GM21515 (cell line): ENCODE measurements at regions not wholly inside any gene's neighbourhood (a gene's known extent, or its start where the extent isn't known, plus 50 kb on each side); places are given as distances from the start of the nearest gene placed in this dataset.

Experiments
- ATAC-seq: cut with Tn5 transposase; IDR thresholded peaks from one replicate; pipeline ENCODE4 v1.9.1; 2021; ENCODE audit not compliant: unreplicated experiment

GRCh38 chr10:121290674-121291073, 307.6 kb downstream of the FGFR2 start:
- no peak for ATAC-seq

GRCh38 chr10:121291376-121291775, 306.9 kb downstream of the FGFR2 start:
- ATAC-seq: no peak

- ATAC-seq: no peak
Measured at GRCh38 chr10:121291823-121292222, 306.4 kb downstream of the FGFR2 start.

- no peak for ATAC-seq
Measured at GRCh38 chr10:121292321-121292720, 305.9 kb downstream of the FGFR2 start.

GRCh38 chr10:121293110-121293509, 305.1 kb downstream of the FGFR2 start:
- ATAC-seq: no peak

- no peak for ATAC-seq
Measured at GRCh38 chr10:121294630-121295029, 303.6 kb downstream of the FGFR2 start.

GRCh38 chr10:121296378-121296777, 301.9 kb downstream of the FGFR2 start:
- ATAC-seq: no peak

- ATAC-seq: no peak
Measured at GRCh38 chr10:121296881-121297585, 301.2 kb downstream of the FGFR2 start.

GRCh38 chr10:121300723-121301122, 297.5 kb downstream of the FGFR2 start:
- ATAC-seq: no peak

GRCh38 chr10:121302541-121303180, 295.6 kb downstream of the FGFR2 start:
- no peak for ATAC-seq

GRCh38 chr10:121303287-121303890, 294.9 kb downstream of the FGFR2 start:
- ATAC-seq: no peak

- ATAC-seq: no peak
Measured at GRCh38 chr10:121305066-121305465, 293.2 kb downstream of the FGFR2 start.

GRCh38 chr10:121306159-121306673, 292.0 kb downstream of the FGFR2 start:
- no peak for ATAC-seq

GRCh38 chr10:121307411-121307980, 290.7 kb downstream of the FGFR2 start:
- ATAC-seq: no peak

- ATAC-seq: no peak
Measured at GRCh38 chr10:121308020-121308419, 290.2 kb downstream of the FGFR2 start.

GRCh38 chr10:121309164-121309563, 289.1 kb downstream of the FGFR2 start:
- no peak for ATAC-seq

GRCh38 chr10:121310151-121310711, 288.0 kb downstream of the FGFR2 start:
- no peak for ATAC-seq

GRCh38 chr10:121311812-121312443, 286.3 kb downstream of the FGFR2 start:
- ATAC-seq: no peak

GRCh38 chr10:121312587-121312986, 285.7 kb downstream of the FGFR2 start:
- ATAC-seq: no peak

GRCh38 chr10:121313119-121313875, 284.9 kb downstream of the FGFR2 start:
- no peak for ATAC-seq
